NCI-H526 treated with DMSO at 0.1 percent for 48 hours (cell line): ENCODE measurements at regions not wholly inside any gene's neighbourhood (a gene's known extent, or its start where the extent isn't known, plus 50 kb on each side); places are given as distances from the start of the nearest gene placed in this dataset.

Experiments
- DNase-seq: peaks from one replicate; lab custom pipeline; 2025; lab: John Stamatoyannopoulos, UW

GRCh38 chr3:109532257-109533216 lies 195.2 kb upstream of the DPPA4 start:
- peak; percentile 37 for DNase-seq

GRCh38 chr3:109545746-109546145 lies 208.4 kb upstream of the DPPA4 start:
- DNase-seq, result no peak

GRCh38 chr3:109548192-109548938 lies 211.0 kb upstream of the DPPA4 start:
- no peak for DNase-seq

- DNase-seq, result no peak
Measured at GRCh38 chr3:109553591-109554371, 216.4 kb upstream of the DPPA4 start.

GRCh38 chr3:109559389-109559788 lies 222.0 kb upstream of the DPPA4 start:
- DNase-seq, result no peak

GRCh38 chr3:109563149-109563548 lies 225.8 kb upstream of the DPPA4 start:
- DNase-seq, result no peak

GRCh38 chr3:109569135-109569846 lies 231.9 kb upstream of the DPPA4 start:
- no peak for DNase-seq

- DNase-seq, result no peak
Measured at GRCh38 chr3:109570408-109570807, 233.1 kb upstream of the DPPA4 start.

- DNase-seq, result no peak
Measured at GRCh38 chr3:109572301-109572700, 235.0 kb upstream of the DPPA4 start.

GRCh38 chr3:109596991-109597390 lies 259.6 kb upstream of the DPPA4 start:
- no peak for DNase-seq

GRCh38 chr3:109597444-109597843 lies 260.1 kb upstream of the DPPA4 start:
- DNase-seq, result no peak

- DNase-seq, result no peak
Measured at GRCh38 chr3:109607897-109608296, 270.6 kb upstream of the DPPA4 start.

GRCh38 chr3:109608574-109608973 lies 271.2 kb upstream of the DPPA4 start:
- no peak for DNase-seq

GRCh38 chr3:109618766-109619378 lies 281.5 kb upstream of the DPPA4 start:
- DNase-seq, result no peak

GRCh38 chr3:109631897-109632296 lies 294.6 kb upstream of the DPPA4 start:
- DNase-seq, result no peak

- DNase-seq, result no peak
Measured at GRCh38 chr3:109640146-109640652, 302.9 kb upstream of the DPPA4 start.

GRCh38 chr3:109642025-109642424 lies 304.7 kb upstream of the DPPA4 start:
- DNase-seq, result no peak

GRCh38 chr3:109643590-109643989 lies 306.2 kb upstream of the DPPA4 start:
- DNase-seq, result no peak

GRCh38 chr3:109644332-109644731 lies 307.0 kb upstream of the DPPA4 start:
- no peak for DNase-seq

GRCh38 chr3:109644746-109645145 lies 307.4 kb upstream of the DPPA4 start:
- no peak for DNase-seq

- no peak for DNase-seq
Measured at GRCh38 chr3:109648027-109648426, 310.7 kb upstream of the DPPA4 start.
